Colonic mucosa (tissue), 4 donors: ENCODE measurements at regions not wholly inside any gene's neighbourhood (a gene's known extent, or its start where the extent isn't known, plus 50 kb on each side); places are given as distances from the start of the nearest gene placed in this dataset.

Source experiments
- DNase-seq: peaks from one replicate; pipeline ENCODE4 v3.0.0-alpha.2; 2020
- H3K27ac ChIP-seq: fragments of 200-600 bp; one replicate; pipeline ENCODE4 v1.8.0; 2021
- H3K27me3 ChIP-seq: fragments of 200-600 bp; one replicate; pipeline ENCODE4 v1.8.0; 2021
- H3K36me3 ChIP-seq: fragments of 200-600 bp; one replicate; pipeline ENCODE4 v1.8.0; 2021
- H3K4me1 ChIP-seq: fragments of 200-600 bp; one replicate; pipeline ENCODE4 v1.8.0; 2021; ENCODE audit warnings: mild to moderate bottlenecking
- H3K4me3 ChIP-seq: fragments of 200-600 bp; one replicate; pipeline ENCODE4 v1.8.0; 2021
- H3K9ac ChIP-seq, 2 donors: one replicate each; pipeline ENCODE4 v1.7.0; 2013; ENCODE audit warnings: control low read depth in 2 of 2, low read depth in 2 of 2, low read length in 2 of 2
- H3K9me3 ChIP-seq: fragments of 200-600 bp; one replicate; pipeline ENCODE4 v1.8.0; 2021
- CTCF ChIP-seq: fragments of 200-600 bp; IDR thresholded peaks from one replicate; pipeline ENCODE4 v1.8.0; 2022; ENCODE audit warnings: antibody characterized with exemption, mild to moderate bottlenecking
- intact Hi-C: fragments of 100-400 bp; cut with DNase I; formaldehyde crosslinking; loops from one replicate; pipeline ENCODE4 v1.14.1; 2022
- donor health status: healthy.
- donor health status: DM: no; HTN: no; CAD: no.
- donor health status: DM: no; HTN: no; CAD: no.

GRCh38 chr20:60931696-60932095, 320.4 kb upstream of the CDH4 start:
- H3K4me3 ChIP-seq, result no peak overlapping the region
- H3K9me3 ChIP-seq, result no peaks in the 10 kb centered on the region
- no peak for TF ChIP-seq CTCF
- no peak overlapping the region for H3K9ac ChIP-seq
- H3K4me1 ChIP-seq, result no peaks in the 10 kb centered on the region
- H3K27me3 ChIP-seq, result no peaks in the 10 kb centered on the region
- DNase-seq, result no peak
- no peak overlapping the region for H3K27ac ChIP-seq
- intact Hi-C loops, result no loop called here
- no peaks in the 10 kb centered on the region for H3K36me3 ChIP-seq

GRCh38 chr20:60934724-60935123, 317.3 kb upstream of the CDH4 start:
- no peaks in the 10 kb centered on the region for H3K4me1 ChIP-seq
- no peak for DNase-seq
- H3K27ac ChIP-seq, result no peak overlapping the region
- H3K9me3 ChIP-seq, result no peaks in the 10 kb centered on the region
- no peaks in the 10 kb centered on the region for H3K36me3 ChIP-seq
- H3K4me3 ChIP-seq, result no peak overlapping the region
- no peak for TF ChIP-seq CTCF
- no peaks in the 10 kb centered on the region for H3K27me3 ChIP-seq
- intact Hi-C loops, result no loop called here
- no peak overlapping the region for H3K9ac ChIP-seq

- H3K9me3 ChIP-seq, result no peaks in the 10 kb centered on the region
- TF ChIP-seq CTCF, result no peak
- intact Hi-C loops, result no loop called here
- H3K27me3 ChIP-seq, result no peaks in the 10 kb centered on the region
- H3K27ac ChIP-seq, result no peak overlapping the region
- no peak overlapping the region for H3K4me3 ChIP-seq
- no peaks in the 10 kb centered on the region for H3K4me1 ChIP-seq
- no peak for DNase-seq
- H3K9ac ChIP-seq, result no peak overlapping the region
- H3K36me3 ChIP-seq, result no peaks in the 10 kb centered on the region
These were observed 316.1 kb upstream of the CDH4 start for GRCh38 chr20:60935971-60936370.

- Histone ChIP-seq H3K36me3 (no peaks in the 10 kb centered on the region), H3K9ac (no peak overlapping the region), H3K27me3 (no peaks in the 10 kb centered on the region), H3K4me1 (no peaks in the 10 kb centered on the region), H3K27ac (no peak overlapping the region), H3K9me3 (no peaks in the 10 kb centered on the region), H3K4me3 (no peak overlapping the region)
- intact Hi-C loops, result no loop called here
- DNase-seq, result no peak
- no peak for TF ChIP-seq CTCF
These were observed 314.5 kb upstream of the CDH4 start for GRCh38 chr20:60937585-60937984.

GRCh38 chr20:60941379-60941778, 310.7 kb upstream of the CDH4 start:
- H3K4me1 ChIP-seq, result no peaks in the 10 kb centered on the region
- intact Hi-C loops, result no loop called here

More at GRCh38 chr20:60941379-60941778, 310.7 kb upstream of the CDH4 start:
- no peaks in the 10 kb centered on the region for H3K9me3 ChIP-seq
- no peak overlapping the region for H3K4me3 ChIP-seq
- no peaks in the 10 kb centered on the region for H3K36me3 ChIP-seq
- no peaks in the 10 kb centered on the region for H3K27me3 ChIP-seq
- TF ChIP-seq CTCF, result no peak
- no peak for DNase-seq
- H3K27ac ChIP-seq, result no peak overlapping the region
- no peak overlapping the region for H3K9ac ChIP-seq
